HG02973 (cell line): ENCODE measurements at regions not wholly inside any gene's neighbourhood (a gene's known extent, or its start where the extent isn't known, plus 50 kb on each side); places are given as distances from the start of the nearest gene placed in this dataset.
A peak's percentile ranks its signal among the peaks of the same experiment; 100 is the strongest.
"Not testable (repeated sequence)": the region's sequence is repeated elsewhere in the genome, so short reads cannot be mapped to it uniquely, and the experiment has no call there.

ENCODE experiments used
- ATAC-seq: cut with Tn5 transposase; IDR thresholded peaks from one replicate; pipeline ENCODE4 v1.9.1; 2021; ENCODE audit warnings: moderate library complexity; ENCODE audit not compliant: unreplicated experiment

DNA sequence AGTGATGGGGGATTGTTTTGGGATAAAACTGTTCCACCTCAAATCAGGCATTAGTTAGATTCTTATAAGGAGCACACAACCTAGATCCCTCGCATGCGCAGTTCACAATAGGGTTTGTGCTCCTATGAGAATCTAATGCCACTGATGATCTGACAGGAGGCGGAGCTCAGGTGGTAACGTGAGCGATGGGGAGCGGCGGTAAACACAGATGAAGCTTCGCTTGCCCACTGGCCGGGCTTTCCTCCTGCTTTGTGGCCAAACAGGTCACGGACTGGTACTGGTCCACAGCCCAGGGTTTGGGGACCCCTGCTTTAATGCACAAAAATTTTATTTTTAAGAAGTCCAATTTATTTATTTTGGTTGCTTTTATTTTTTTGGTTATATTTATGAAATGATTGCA lies 238.8 kb downstream of the AACS start:
- ATAC-seq: no peak

DNA sequence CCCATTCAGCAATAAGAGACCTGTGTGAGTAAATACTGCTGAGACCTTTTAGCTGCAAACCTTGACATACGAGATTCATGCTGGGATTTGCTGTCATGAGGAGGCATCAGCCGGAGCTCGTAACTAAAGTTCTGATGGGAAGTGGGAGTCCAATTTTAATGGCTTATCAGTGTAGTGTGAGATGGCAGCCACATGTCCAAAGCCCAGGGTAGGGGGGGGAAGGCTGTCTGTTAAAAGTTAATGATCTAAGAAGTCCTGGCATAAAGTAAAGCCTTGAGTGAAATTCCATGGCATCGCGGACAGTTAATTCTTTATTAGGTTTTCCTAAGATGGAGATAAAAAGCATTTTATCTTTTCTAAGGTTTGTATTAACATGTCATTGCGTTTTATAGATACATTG lies 240.0 kb downstream of the AACS start:
- ATAC-seq: no peak

GRCh38 chr12:125310461-125310860 lies 245.2 kb downstream of the AACS start:
- no peak for ATAC-seq

DNA sequence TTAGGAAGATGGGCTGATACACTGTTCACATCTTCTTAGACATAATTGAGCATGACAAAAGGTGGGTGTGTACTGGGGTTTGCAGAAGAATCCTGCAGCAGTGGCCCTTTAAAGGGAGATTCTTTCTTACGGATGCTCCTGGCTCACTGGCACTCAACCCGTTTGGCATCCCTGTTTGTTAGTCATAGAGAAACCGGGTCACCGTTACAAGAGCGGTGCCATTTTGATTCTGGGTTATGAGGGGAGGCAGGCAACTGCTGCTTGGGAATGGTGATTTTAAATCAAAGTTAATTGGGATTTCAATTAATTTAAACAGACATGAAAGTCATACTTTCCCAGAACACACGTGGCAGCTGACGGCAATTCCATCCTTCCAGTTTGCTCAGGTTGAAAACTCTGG lies 245.8 kb downstream of the AACS start:
- no peak for ATAC-seq

DNA sequence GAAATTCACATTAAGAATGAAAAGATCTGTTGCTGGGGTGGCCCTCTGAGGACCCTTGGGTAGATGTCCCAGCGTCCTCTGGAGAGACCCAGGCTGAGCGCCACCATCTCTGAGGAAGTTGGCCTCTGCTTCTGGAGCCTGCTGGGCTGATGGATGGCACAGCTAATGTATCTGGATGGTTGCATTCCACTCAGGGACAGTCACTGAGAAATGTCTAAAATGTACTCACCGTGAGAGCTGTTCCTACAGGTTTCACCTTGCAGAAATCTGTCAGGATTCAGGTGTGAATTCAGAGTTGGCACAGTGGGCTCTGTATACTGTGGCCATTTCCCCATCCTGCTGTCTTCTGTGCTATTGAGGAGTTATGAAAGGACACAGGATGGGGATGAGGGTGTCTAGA lies 247.2 kb downstream of the AACS start:
- no peak for ATAC-seq

DNA sequence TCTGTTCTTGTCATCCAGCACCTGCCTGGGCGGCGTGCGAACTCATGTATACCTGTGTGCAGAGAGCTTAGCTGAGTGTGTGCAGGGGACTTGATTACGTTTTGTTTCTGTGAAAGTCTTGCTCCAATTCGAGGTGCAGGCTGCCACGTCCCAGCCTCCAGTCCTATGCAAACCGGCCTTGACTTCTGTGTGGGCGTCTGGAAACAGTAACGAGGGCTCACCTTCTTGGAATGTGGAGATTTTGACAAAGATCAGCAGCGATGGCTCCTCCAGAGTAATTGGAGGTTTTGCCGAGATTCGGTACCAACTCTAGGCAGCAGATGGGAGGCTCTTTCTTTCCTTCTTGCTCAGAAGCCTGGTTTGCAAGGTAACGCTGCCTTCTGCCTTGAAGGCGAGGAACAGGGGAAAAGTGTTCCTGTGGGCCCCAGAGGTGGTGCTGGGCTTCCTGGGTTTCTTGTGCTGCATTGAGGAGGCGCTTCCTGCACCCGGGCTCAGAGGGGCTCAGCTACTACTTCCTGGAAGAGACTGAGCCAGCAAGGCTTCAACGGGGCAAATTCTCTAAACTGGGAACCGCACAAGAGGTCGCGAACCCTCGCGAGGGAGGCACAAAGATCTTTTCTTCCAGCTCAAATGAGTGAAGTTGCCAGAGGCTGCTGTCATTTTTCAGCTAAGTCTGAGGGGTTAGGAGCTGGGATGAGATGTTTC lies 249.0 kb downstream of the AACS start:
- ATAC-seq: no peak

DNA sequence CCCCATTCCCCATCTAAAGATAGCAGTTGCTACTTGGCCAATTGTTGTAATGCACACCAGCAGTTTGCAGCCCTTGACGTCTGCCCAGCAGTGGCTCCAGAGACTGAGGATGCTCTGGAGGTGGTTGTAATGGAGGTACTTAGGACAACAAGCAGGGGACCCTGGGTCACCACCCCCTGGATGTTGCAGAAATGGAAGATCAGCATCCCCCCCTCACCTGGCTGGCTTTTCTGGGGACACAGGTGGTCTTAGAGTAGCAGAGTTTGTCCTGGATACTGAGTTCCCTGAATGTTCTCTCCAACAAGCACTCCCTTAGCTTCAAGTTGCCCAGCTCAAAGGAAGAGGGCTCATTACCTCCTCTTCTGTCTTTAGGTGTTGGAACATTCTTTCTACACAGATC lies 250.5 kb downstream of the AACS start:
- no peak for ATAC-seq

GRCh38 chr12:125320177-125320576 lies 254.9 kb downstream of the AACS start:
- no peak for ATAC-seq

GRCh38 chr12:125324861-125325490 lies 259.7 kb downstream of the AACS start:
- ATAC-seq: no peak

- no peak for ATAC-seq
Measured at GRCh38 chr12:125329239-125330102, 264.2 kb downstream of the AACS start.

DNA sequence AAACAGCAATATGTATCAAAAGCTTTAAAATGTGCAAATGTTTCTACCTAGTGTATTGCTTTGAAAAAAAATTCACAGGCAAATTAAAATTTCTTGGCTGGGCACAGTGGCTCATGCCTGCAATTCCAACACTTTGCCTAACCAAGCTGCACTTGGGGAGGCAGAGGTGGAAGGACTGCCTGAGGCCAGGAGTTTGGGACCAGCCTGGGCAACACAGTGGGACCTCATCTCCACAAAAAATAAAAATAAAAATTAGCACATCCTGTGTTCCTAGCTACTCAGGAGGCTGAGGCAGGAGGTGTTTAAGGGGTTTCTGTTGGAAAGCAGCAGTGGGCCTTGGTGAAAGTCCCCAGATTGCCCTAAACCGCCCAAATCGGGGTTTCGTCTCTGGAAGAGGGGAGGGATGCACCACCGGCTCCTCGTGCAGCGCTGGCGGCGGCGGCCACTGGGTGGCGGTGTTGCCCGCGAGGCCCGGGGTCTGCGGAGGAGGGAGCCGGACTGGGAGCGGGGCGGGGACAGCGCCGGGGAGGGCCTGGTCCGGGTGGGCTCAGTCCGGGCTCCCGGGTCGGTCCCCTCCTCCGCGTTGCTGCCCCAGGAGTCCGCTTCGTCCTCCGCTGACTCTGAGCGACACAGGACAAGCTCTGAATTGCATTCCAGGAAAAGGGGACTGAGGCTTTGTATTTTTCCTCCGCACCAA lies 265.6 kb downstream of the AACS start:
- ATAC-seq: peak; percentile 84

DNA sequence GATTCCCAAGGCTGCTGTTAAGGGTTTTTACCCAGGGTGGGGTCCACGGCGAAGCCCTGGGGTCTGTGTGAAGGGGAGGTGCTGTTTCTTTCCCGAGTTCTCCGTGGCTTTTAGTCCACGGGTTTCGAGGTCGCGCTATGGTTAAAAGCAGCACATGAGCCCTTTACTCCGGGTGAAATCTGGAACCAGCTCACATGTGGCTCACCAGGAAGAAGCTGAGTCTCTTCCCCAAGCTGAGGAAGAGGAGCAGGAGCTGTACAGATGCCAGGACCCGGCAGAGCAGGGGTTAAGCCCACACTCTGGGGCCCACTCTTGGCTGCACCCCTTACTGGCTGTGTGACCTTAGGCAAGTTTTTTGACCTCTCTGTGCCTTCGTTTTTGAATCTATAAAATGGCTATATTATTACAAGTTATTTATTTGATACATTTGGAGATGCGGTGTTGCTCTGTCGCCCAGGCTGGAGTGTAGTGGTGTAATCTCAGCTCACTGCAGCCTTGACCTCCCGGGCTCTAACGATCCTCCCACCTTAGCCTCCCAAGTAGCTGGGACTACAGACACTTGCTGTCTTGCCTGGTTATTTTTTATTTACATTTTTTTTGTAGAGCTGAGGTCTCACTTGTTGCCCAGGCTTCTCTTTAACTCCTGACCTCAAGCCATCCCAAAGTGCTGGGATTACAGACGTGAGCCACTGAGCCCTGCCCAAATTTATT lies 266.3 kb downstream of the AACS start:
- no peak for ATAC-seq

DNA sequence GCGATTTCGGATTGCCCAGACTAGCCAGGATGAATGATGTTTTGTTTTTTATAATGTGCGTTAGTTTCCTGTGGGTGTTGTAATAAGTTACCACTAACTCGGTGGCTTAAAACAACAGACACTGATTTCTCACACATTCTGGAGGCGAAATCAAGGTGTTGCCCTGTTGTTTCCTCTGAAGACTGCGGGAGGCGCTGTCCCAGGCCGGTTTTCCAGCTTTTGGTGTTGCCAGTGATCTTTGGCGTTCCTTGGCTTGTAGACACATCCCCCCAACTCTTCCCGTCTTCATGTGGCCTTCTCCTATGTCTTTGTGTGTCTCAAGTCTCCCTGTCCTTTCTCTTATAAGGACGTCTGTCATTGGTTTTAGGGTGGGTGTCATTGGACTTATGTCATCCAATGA lies 267.7 kb downstream of the AACS start:
- no peak for ATAC-seq

GRCh38 chr12:125336246-125336645 lies 271.0 kb downstream of the AACS start:
- ATAC-seq: no peak

DNA sequence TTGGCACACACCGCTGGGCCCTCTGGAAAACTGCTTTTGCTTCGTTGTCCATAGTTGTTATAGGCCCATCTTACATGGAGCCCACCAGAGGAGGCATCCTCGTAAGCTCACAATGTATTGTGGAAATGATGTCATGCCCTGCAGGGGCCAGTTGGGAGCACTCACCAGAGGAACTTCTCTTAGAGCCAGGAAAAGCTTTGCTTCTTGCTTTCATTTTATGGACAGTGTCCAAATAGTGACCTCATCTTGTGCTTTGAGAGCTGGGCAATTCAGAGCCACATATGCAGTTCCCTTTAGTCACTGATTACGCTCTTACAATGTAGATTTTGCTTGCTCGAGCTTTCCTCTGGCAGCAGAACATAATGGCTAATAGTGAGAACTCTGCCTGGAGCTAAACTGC lies 275.6 kb downstream of the AACS start:
- ATAC-seq: no peak

- no peak for ATAC-seq
Measured at GRCh38 chr12:125341422-125341821, 276.2 kb downstream of the AACS start.

GRCh38 chr12:125343649-125344048 lies 278.4 kb downstream of the AACS start:
- ATAC-seq: no peak

DNA sequence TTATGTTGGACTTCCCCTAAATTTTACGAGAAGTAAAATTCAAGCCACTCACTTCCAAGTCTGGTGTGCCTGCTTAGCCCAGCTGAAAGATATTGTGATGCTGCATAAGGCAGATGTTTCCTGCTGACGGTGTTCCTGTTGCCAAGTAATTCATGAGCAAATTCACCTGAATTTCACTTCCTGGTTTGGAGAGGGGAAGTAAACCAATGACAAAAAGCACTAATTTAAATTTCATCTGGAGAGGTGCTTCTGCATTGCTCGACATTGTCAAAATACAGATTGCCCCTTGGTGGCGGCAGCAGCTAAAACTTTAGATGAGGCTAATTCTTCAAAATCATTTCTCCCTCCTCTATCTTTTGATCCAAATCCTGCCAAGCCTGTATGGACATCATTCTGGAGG lies 281.1 kb downstream of the AACS start:
- ATAC-seq: no peak

DNA sequence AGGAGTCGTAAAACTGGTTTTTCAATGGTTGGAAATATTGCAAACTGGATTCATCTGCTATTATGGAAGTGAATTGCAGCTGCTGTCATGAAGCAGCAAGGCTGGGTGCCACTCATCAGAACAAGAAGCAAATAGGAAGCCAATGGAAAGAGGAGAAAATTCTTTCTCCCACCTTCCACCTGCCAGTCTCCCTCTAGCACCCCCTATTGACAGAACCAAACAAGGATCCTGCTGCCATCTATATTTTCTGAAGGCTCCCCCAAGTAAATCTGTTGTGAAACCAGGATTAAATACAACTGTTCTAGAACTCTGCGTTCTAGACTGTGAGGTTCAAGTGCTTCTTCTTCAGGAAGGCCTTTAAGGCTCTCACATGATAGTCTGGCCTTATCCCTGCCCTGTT lies 286.6 kb downstream of the AACS start:
- ATAC-seq: no peak

DNA sequence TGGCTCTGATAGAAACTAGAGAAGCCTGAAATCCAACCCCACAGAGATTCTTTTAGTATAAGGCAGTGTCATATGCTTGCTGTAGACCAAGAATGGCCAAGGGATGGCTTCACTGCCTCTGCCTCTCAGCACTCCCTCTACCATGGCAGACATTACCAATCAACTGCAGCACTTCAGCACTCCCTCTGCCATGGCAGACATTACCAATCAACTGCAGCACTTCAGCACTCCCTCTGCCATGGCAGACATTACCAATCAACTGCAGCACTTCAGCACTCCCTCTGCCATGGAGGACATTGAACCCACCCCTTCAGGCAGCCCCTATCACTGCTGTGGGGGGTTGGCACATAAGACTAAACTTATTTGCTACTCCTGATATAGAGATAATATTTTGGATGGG lies 287.8 kb downstream of the AACS start:
- not testable (repeated sequence) for ATAC-seq

GRCh38 chr12:125353871-125354270 lies 288.6 kb downstream of the AACS start:
- no peak for ATAC-seq
